GM12878 (cell line): ENCODE measurements at regions not wholly inside any gene's neighbourhood (a gene's known extent, or its start where the extent isn't known, plus 50 kb on each side); places are given as distances from the start of the nearest gene placed in this dataset.

Source experiments
- ATF7 ChIP-seq: fragments of 450-650 bp; IDR thresholded peaks from 2 replicates; pipeline ENCODE4 v1.6.1; 2016; ENCODE audit warnings: low read depth, mild to moderate bottlenecking
- CTCF ChIP-seq, 3 experiments: IDR thresholded peaks in 2 of 3; conservative IDR thresholded peaks in 1 of 3; 2 replicates each; pipeline ENCODE4 v1.5.1; 2011; ENCODE audit warnings: low read depth in 3 of 3, low read length in 3 of 3, mild to moderate bottlenecking in 3 of 3, control low read depth in 2 of 3, moderate library complexity in 2 of 3, inconsistent platforms in 1 of 3, mixed read lengths in 1 of 3; ENCODE audit not compliant: control insufficient read depth in 2 of 3, insufficient read depth in 1 of 3; ENCODE audit errors: extremely low read depth in 1 of 3
- DPF2 ChIP-seq: fragments of 450-650 bp; IDR thresholded peaks from 2 replicates; pipeline ENCODE4 v1.6.1; 2017; ENCODE audit warnings: mild to moderate bottlenecking
- EP300 ChIP-seq, 2 experiments: fragments of 150-350 bp in 1 of 2; IDR thresholded peaks; 2 replicates each; pipeline ENCODE4 v1.6.1; 2011 to 2012; ENCODE audit warnings: low read depth in 2 of 2, low read length in 2 of 2, borderline replicate concordance in 1 of 2, improper control_type of control experiment in 1 of 2, inconsistent platforms in 1 of 2; ENCODE audit not compliant: control insufficient read depth in 1 of 2
- HDAC2 ChIP-seq: fragments of 200-600 bp; sonication (generic); IDR thresholded peaks from 2 replicates; pipeline ENCODE4 v1.6.1; 2017
- JUNB ChIP-seq: IDR thresholded peaks from 2 replicates; pipeline ENCODE4 v1.6.1; 2016; ENCODE audit warnings: antibody characterized with exemption, mild to moderate bottlenecking
- MXI1 ChIP-seq: fragments of 150-350 bp; IDR thresholded peaks from 2 replicates; pipeline ENCODE4 v1.6.1; 2011; ENCODE audit warnings: low read depth, mild to moderate bottlenecking, inconsistent platforms, low read length, improper control_type of control experiment
- PAX5 ChIP-seq: IDR thresholded peaks from 2 replicates; pipeline ENCODE4 v1.6.1; 2011; ENCODE audit warnings: low read depth, low read length, borderline replicate concordance
- SP1 ChIP-seq: IDR thresholded peaks from one replicate; pipeline ENCODE4 v1.6.1; 2011; ENCODE audit warnings: low read depth, low read length
- SUZ12 ChIP-seq: fragments of 200-600 bp; sonication (generic); IDR thresholded peaks from one replicate; pipeline ENCODE4 v1.6.1; 2018; ENCODE audit warnings: antibody characterized with exemption, mild to moderate bottlenecking; ENCODE audit not compliant: unreplicated experiment
- ZNF217 ChIP-seq: fragments of 450-650 bp; IDR thresholded peaks from 2 replicates; pipeline ENCODE4 v1.6.1; 2017; ENCODE audit warnings: antibody characterized with exemption, mild to moderate bottlenecking

DNA sequence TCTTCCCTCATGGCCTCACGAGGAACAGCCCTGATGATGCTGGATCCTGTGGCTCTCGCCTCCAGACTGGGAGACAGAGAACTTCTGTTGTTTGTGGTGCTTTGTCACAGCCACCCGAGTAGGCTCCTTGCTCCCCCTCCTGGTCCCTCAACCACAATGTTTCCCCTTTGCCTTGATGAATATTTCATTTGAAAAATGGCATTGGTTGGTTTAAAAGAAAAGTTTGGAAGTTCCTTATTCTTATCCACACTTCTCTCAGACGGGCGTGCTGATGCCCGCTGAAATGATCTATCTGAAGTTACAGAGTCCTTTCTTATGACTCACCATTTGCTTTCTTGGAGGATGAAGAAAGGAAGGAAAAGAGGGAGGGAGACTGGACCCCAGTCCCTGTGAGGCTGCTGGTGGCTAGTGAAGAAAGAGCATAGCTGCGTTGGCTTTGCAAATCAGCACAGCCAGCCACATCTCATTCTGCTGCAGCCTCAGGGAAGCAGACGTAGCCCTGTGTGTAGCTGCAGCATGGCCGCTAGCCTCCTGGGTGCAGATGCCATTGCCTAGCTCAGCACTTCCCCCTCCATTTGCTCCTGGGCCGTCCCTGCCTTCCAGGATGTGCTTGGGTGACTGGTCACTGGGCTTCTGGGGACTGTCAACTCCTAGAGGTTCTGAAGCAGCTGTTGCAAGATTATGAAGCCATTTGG lies 185.9 kb downstream of the ERCC6L2 start:
- TF ChIP-seq ZNF217 = no peak
- peak; percentile 25 to 44 (median 30); a peak in 4 of 6 replicates for TF ChIP-seq CTCF (IDR thresholded peaks at IDR 0.05 in 2 of 3, conservative IDR thresholded peaks at IDR 0.05 in 1 of 3; ENCODE audit: control insufficient read depth in 2 of 3, extremely low read depth in 1 of 3, insufficient read depth in 1 of 3, low read depth in 3 of 3, low read length in 3 of 3)
- no peak for TF ChIP-seq PAX5
- TF ChIP-seq MXI1 = no peak
- TF ChIP-seq EP300 (IDR thresholded peaks at IDR 0.05; ENCODE audit: borderline replicate concordance in 1 of 2, control insufficient read depth in 1 of 2, low read depth in 2 of 2, low read length in 2 of 2) = no peak
- TF ChIP-seq DPF2 = no peak
- TF ChIP-seq JUNB = no peak
- no peak for TF ChIP-seq SP1
- TF ChIP-seq ATF7 = no peak
- TF ChIP-seq HDAC2 = no peak
- no peak for TF ChIP-seq SUZ12
